ENCODE measurements at regions not wholly inside any gene's neighbourhood (a gene's known extent, or its start where the extent isn't known, plus 50 kb on each side); places are given as distances from the start of the nearest gene placed in this dataset.

GRCh38 chr10:84890706-84891105 lies 562.3 kb downstream of the CCSER2 start:
- no peak for TF ChIP-seq SP1 (IDR thresholded peaks at IDR 0.05)
- TF ChIP-seq ARNT (IDR thresholded peaks at IDR 0.05): no peak
- no peak for TF ChIP-seq FOXM1 (IDR thresholded peaks at IDR 0.05; ENCODE audit: borderline replicate concordance)
- TF ChIP-seq TARDBP (IDR thresholded peaks at IDR 0.05): no peak
- no peak for TF ChIP-seq SUZ12 (IDR thresholded peaks at IDR 0.05)
- no peak for TF ChIP-seq NFRKB (IDR thresholded peaks at IDR 0.05)
- no peak for TF ChIP-seq FOXK2 (IDR thresholded peaks at IDR 0.05)
- no peak for TF ChIP-seq BHLHE40 (IDR thresholded peaks at IDR 0.05; ENCODE audit: borderline replicate concordance)
- TF ChIP-seq FOXA1 (IDR thresholded peaks at IDR 0.05): no peak
- TF ChIP-seq ELF4 (IDR thresholded peaks at IDR 0.05): no peak
- no peak for TF ChIP-seq HDGF (IDR thresholded peaks at IDR 0.05; ENCODE audit: borderline replicate concordance)
- no peak for TF ChIP-seq ZNF384 (IDR thresholded peaks at IDR 0.05)
- TF ChIP-seq PKNOX1 (IDR thresholded peaks at IDR 0.05): no peak
- no peak for TF ChIP-seq CTBP1 (IDR thresholded peaks at IDR 0.05; ENCODE audit: borderline replicate concordance)

Measured in HEK293T (cell line).